DND-41 (cell line): ENCODE measurements at regions not wholly inside any gene's neighbourhood (a gene's known extent, or its start where the extent isn't known, plus 50 kb on each side); places are given as distances from the start of the nearest gene placed in this dataset.

ENCODE experiments used
- ATAC-seq: fragments of 200-7000 bp; cut with Tn5 transposase; 3 replicates; pipeline ENCODE4 v1.9.1; 2021; ENCODE audit warnings: low read depth; ENCODE audit not compliant: insufficient read depth
- DNase-seq: peaks from one replicate; pipeline ENCODE4 v3.0.0-alpha.2; 2020
- H2AFZ ChIP-seq: 2 replicates; pipeline ENCODE4 v1.6.0; 2012; ENCODE audit warnings: low read depth, low read length
- H3K27ac ChIP-seq: 2 replicates; pipeline ENCODE4 v1.5.1; 2012; ENCODE audit warnings: low read length, inconsistent platforms
- H3K27me3 ChIP-seq: fragments of 200-600 bp; sonication (generic); 2 replicates; pipeline ENCODE4 v1.6.0; 2012; ENCODE audit warnings: low read length, mild to moderate bottlenecking, inconsistent platforms; ENCODE audit not compliant: insufficient read depth, poor library complexity
- H3K36me3 ChIP-seq: 2 replicates; pipeline ENCODE4 v1.5.1; 2012; ENCODE audit warnings: low read length, inconsistent platforms; ENCODE audit not compliant: insufficient read depth
- H3K4me1 ChIP-seq: 2 replicates; pipeline ENCODE4 v1.5.1; 2012; ENCODE audit warnings: mild to moderate bottlenecking, low read length; ENCODE audit not compliant: insufficient read depth
- H3K4me2 ChIP-seq: 2 replicates; pipeline ENCODE4 v1.6.0; 2012; ENCODE audit warnings: mild to moderate bottlenecking, moderate library complexity, low read length, inconsistent platforms; ENCODE audit not compliant: insufficient read depth
- H3K4me3 ChIP-seq, 2 experiments: fragments of 200-600 bp in 1 of 2; shearing (Covaris generic) in 1 of 2; 2 replicates each; pipeline ENCODE4 v1.5.1; 2012 to 2016; ENCODE audit warnings: inconsistent platforms in 2 of 2, low read length in 2 of 2, mild to moderate bottlenecking in 2 of 2, low read depth in 1 of 2, moderate library complexity in 1 of 2
- H3K79me2 ChIP-seq: 2 replicates; pipeline ENCODE4 v1.6.0; 2012; ENCODE audit warnings: low read length, inconsistent platforms; ENCODE audit not compliant: insufficient read depth
- H3K9ac ChIP-seq: 2 replicates; pipeline ENCODE4 v1.6.0; 2012; ENCODE audit warnings: low read depth, mild to moderate bottlenecking, inconsistent platforms, low read length, moderate library complexity
- H3K9me3 ChIP-seq: 2 replicates; pipeline ENCODE4 v1.5.1; 2012; ENCODE audit warnings: low read length, moderate library complexity, mild to moderate bottlenecking, inconsistent platforms; ENCODE audit not compliant: insufficient read depth, severe bottlenecking
- H4K20me1 ChIP-seq: 2 replicates; pipeline ENCODE4 v1.6.0; 2012; ENCODE audit warnings: low read length; ENCODE audit not compliant: insufficient read depth
- CTCF ChIP-seq: IDR thresholded peaks from 2 replicates; pipeline ENCODE4 v1.5.1; 2012; ENCODE audit warnings: borderline replicate concordance, low read length, moderate library complexity, mild to moderate bottlenecking; ENCODE audit not compliant: poor library complexity, severe bottlenecking; ENCODE audit errors: extremely low read depth
- EZH2 ChIP-seq: IDR thresholded peaks from 3 replicates; pipeline ENCODE4 v1.6.1; 2012; ENCODE audit warnings: borderline replicate concordance, low read depth, mild to moderate bottlenecking, moderate library complexity, low read length, inconsistent platforms; ENCODE audit not compliant: severe bottlenecking

GRCh38 chr3:43797794-43798193 lies 107.1 kb downstream of the ABHD5 start:
- no peak for DNase-seq
- no peaks in the 10 kb centered on the region for H4K20me1 ChIP-seq
- no peak overlapping the region for H3K9ac ChIP-seq

GRCh38 chr3:43810797-43811196 lies 120.1 kb downstream of the ABHD5 start:
- Histone ChIP-seq H3K4me1 (no peaks in the 10 kb centered on the region), H3K9ac (no peak overlapping the region), H3K27ac (no peak overlapping the region), H3K79me2 (no peaks in the 10 kb centered on the region), H2AFZ (no peak overlapping the region), H3K36me3 (no peaks in the 10 kb centered on the region), H3K27me3 (no peaks in the 10 kb centered on the region), H4K20me1 (no peaks in the 10 kb centered on the region), H3K4me2 (no peak overlapping the region), H3K4me3 (no peak overlapping the region), H3K9me3 (no peaks in the 10 kb centered on the region)
- TF ChIP-seq CTCF (no peak), EZH2 (no peak)
- ATAC-seq (no peak), DNase-seq (no peak)

More at GRCh38 chr3:43797794-43798193, 107.1 kb downstream of the ABHD5 start:
- Histone ChIP-seq H3K4me1 (no peaks in the 10 kb centered on the region), H3K36me3 (no peaks in the 10 kb centered on the region), H3K27ac (no peak overlapping the region), H3K4me2 (no peak overlapping the region), H3K4me3 (no peak overlapping the region), H3K27me3 (peaks cover 6% of the 10 kb centered on the region), H3K9me3 (no peaks in the 10 kb centered on the region), H2AFZ (no peak overlapping the region), H3K79me2 (no peaks in the 10 kb centered on the region)
- TF ChIP-seq CTCF (no peak), EZH2 (no peak)
- no peak for ATAC-seq

- no peak overlapping the region for H3K9ac ChIP-seq
- H3K27me3 ChIP-seq: no peaks in the 10 kb centered on the region
- no peaks in the 10 kb centered on the region for H3K79me2 ChIP-seq
- no peaks in the 10 kb centered on the region for H3K36me3 ChIP-seq
- ATAC-seq (no peak), DNase-seq (no peak)
- H3K4me1 ChIP-seq: no peaks in the 10 kb centered on the region
- no peak overlapping the region for H3K4me3 ChIP-seq
- no peaks in the 10 kb centered on the region for H3K9me3 ChIP-seq
- no peaks in the 10 kb centered on the region for H4K20me1 ChIP-seq
- no peak overlapping the region for H3K4me2 ChIP-seq
- TF ChIP-seq EZH2 (no peak), CTCF (no peak)
- H2AFZ ChIP-seq: no peak overlapping the region
- no peak overlapping the region for H3K27ac ChIP-seq
Observed at GRCh38 chr3:43814461-43814860, 123.7 kb downstream of the ABHD5 start.

GRCh38 chr3:43816372-43816771 lies 125.6 kb downstream of the ABHD5 start:
- Histone ChIP-seq H4K20me1 (no peaks in the 10 kb centered on the region), H3K79me2 (no peaks in the 10 kb centered on the region), H3K36me3 (no peaks in the 10 kb centered on the region), H3K9ac (no peak overlapping the region), H2AFZ (no peak overlapping the region), H3K27me3 (no peaks in the 10 kb centered on the region), H3K27ac (no peak overlapping the region), H3K4me2 (no peak overlapping the region), H3K4me1 (no peaks in the 10 kb centered on the region), H3K4me3 (no peak overlapping the region), H3K9me3 (no peaks in the 10 kb centered on the region)
- ATAC-seq (no peak), DNase-seq (no peak)
- TF ChIP-seq EZH2: no peak
- TF ChIP-seq CTCF: no peak
